Stomach (tissue), 8 donors: ENCODE measurements at regions not wholly inside any gene's neighbourhood (a gene's known extent, or its start where the extent isn't known, plus 50 kb on each side); places are given as distances from the start of the nearest gene placed in this dataset.
A peak's percentile ranks its signal among the peaks of the same experiment; 100 is the strongest.

Experiments used
- DNase-seq, 2 donors: peaks; one replicate each; pipeline versions ENCODE4 v3.0.0 to v3.0.0-alpha.2; 2013 to 2019
- H3K27ac ChIP-seq, 5 donors: fragments of 200-600 bp in 4 of 5; sonication (generic) in 4 of 5; one replicate each; pipeline ENCODE4 v1.5.1; 2013 to 2019; ENCODE audit warnings: mild to moderate bottlenecking in 1 of 5, moderate library complexity in 1 of 5
- H3K27me3 ChIP-seq, 3 donors: fragments of 200-600 bp; sonication (generic); one replicate each; pipeline ENCODE4 v1.5.1; 2017 to 2019; ENCODE audit warnings: mixed run types in 1 of 3
- H3K36me3 ChIP-seq, 4 donors: fragments of 200-600 bp; sonication (generic); 1 replicate in 3 of 4; 2 replicates in 1 of 4; pipeline ENCODE4 v1.5.1; 2016 to 2019
- H3K4me1 ChIP-seq, 4 donors: fragments of 200-600 bp; sonication (generic); one replicate each; pipeline ENCODE4 v1.5.1; 2016 to 2019
- H3K4me3 ChIP-seq, 4 donors: fragments of 200-600 bp; sonication (generic) in 3 of 4; one replicate each; pipeline ENCODE4 v1.5.1; 2016 to 2019; ENCODE audit warnings: mild to moderate bottlenecking in 1 of 4
- H3K9me3 ChIP-seq, 4 donors: fragments of 200-600 bp; sonication (generic); one replicate each; pipeline ENCODE4 v1.5.1; 2016 to 2019
- EP300 ChIP-seq: sonication (generic); formaldehyde crosslinking; IDR thresholded peaks from one replicate; pipeline ENCODE4 v1.6.1; 2017; ENCODE audit warnings: antibody characterized with exemption
- POLR2A ChIP-seq, 4 donors: fragments of 450-650 bp; IDR thresholded peaks; one replicate each; pipeline ENCODE4 v1.6.1; 2016; ENCODE audit warnings: antibody characterized with exemption in 4 of 4, control low read depth in 2 of 4, mild to moderate bottlenecking in 1 of 4, moderate library complexity in 1 of 4
- POLR2AphosphoS5 ChIP-seq, 3 donors: sonication (generic); formaldehyde crosslinking; IDR thresholded peaks; one replicate each; pipeline ENCODE4 v1.6.1; 2016; ENCODE audit warnings: antibody characterized with exemption in 3 of 3
- WGBS, 5 donors: extraction: QIAGEN DNeasy Blood & Tissue Kit in 3 of 5; methylation state at CpG; one replicate each; pipeline versions ENCODE4 v1.1.5 to v1.1.7; 2013 to 2018; 5-methylcytosine and 5-hydroxymethylcytosine counted together
- intact Hi-C: fragments of 100-400 bp; cut with DNase I; formaldehyde crosslinking; loops from one replicate; pipeline ENCODE4 v1.15.1; 2023; ENCODE audit warnings: low total_unique reads
- TF ChIP-seq, protein P1 (sequence below), 7 experiments: fragments of 450-650 bp in 4 of 7; fragments of 200-600 bp in 3 of 7; sonication (generic) in 3 of 7; IDR thresholded peaks; one replicate each; pipeline ENCODE4 v1.5.1; 2016 to 2019; ENCODE audit warnings: antibody characterized with exemption in 7 of 7, control low read depth in 2 of 7, mild to moderate bottlenecking in 1 of 7
- donor health status: healthy with polysubstance abuse.
- donor health status: Bipolar disorder and iron deficiency.
- donor health status: healthy.

DNA sequence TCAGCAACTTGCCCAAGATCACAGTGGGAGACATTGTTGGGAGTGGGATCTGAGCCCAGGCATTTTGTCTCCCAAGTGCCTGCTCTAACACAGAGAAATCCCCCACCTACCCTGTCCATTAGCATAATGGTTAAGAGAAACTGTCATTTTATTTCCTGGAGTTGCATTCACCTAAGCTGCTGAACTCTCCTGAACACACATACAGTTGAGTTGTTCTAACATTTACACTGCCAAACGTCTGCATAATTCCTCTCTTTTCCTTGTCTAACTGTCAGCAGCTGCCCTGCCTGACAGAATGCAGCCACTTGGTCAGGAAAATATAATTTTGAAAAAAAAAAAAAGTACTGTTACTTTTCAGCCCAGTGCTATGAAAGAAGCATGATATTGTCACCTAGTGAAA is 396.3 kb upstream of the PIK3C3 start:
- WGBS, 5 donors: 13 to 30% (median 25%) methylated on average over 1 of the region's 1 CpG

DNA sequence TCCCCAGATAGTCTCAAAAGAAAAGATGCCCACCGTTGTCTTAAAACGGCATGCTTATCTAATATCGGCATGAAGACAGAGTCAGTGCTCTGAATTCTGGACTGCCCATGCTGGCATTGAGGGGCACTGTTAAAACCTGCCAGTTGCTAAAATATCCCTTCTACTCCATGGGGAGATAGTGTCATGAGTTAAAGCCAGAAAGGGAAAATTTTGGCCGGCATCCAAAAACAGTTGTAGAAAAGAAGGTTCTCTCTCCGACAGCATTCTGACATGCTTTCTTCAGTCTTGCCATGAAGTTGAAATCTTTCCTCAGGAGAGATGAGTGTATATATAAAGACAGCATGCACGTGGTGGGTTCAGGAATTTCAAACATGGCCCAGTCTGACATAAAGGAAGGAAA is 401.3 kb upstream of the PIK3C3 start:
- Histone ChIP-seq H3K27me3 (no peaks in the 10 kb centered on the region), H3K36me3 (no peaks in the 10 kb centered on the region), H3K4me3 (no peak overlapping the region), H3K27ac (no peak overlapping the region), H3K9me3 (no peaks in the 10 kb centered on the region), H3K4me1 (no peaks in the 10 kb centered on the region)
- DNase-seq: peak in 1 of 2 donors; percentile 7
- WGBS, 5 donors: 73 to 79% (median 75%) methylated on average over 6 of the region's 6 CpGs
- intact Hi-C loops: no loop called here
- no peak for TF ChIP-seq POLR2A (IDR thresholded peaks at IDR 0.05)
- TF ChIP-seq, protein P1, sequence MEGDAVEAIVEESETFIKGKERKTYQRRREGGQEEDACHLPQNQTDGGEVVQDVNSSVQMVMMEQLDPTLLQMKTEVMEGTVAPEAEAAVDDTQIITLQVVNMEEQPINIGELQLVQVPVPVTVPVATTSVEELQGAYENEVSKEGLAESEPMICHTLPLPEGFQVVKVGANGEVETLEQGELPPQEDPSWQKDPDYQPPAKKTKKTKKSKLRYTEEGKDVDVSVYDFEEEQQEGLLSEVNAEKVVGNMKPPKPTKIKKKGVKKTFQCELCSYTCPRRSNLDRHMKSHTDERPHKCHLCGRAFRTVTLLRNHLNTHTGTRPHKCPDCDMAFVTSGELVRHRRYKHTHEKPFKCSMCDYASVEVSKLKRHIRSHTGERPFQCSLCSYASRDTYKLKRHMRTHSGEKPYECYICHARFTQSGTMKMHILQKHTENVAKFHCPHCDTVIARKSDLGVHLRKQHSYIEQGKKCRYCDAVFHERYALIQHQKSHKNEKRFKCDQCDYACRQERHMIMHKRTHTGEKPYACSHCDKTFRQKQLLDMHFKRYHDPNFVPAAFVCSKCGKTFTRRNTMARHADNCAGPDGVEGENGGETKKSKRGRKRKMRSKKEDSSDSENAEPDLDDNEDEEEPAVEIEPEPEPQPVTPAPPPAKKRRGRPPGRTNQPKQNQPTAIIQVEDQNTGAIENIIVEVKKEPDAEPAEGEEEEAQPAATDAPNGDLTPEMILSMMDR (IDR thresholded peaks at IDR 0.05): no peak
- TF ChIP-seq EP300: no peak
- no peak for TF ChIP-seq POLR2AphosphoS5 (IDR thresholded peaks at IDR 0.05)

More for the DNA sequence above, 396.3 kb upstream of the PIK3C3 start:
- no peak overlapping the region for H3K4me3 ChIP-seq
- no peak for TF ChIP-seq EP300
- TF ChIP-seq, protein P1 (IDR thresholded peaks at IDR 0.05): no peak
- no peak for TF ChIP-seq POLR2A (IDR thresholded peaks at IDR 0.05)
- TF ChIP-seq POLR2AphosphoS5 (IDR thresholded peaks at IDR 0.05): no peak
- no peaks in the 10 kb centered on the region for H3K4me1 ChIP-seq
- H3K9me3 ChIP-seq: no peaks in the 10 kb centered on the region
- no peak overlapping the region for H3K27ac ChIP-seq
- intact Hi-C loops: no loop called here
- no peak for DNase-seq
- no peaks in the 10 kb centered on the region for H3K27me3 ChIP-seq
- no peaks in the 10 kb centered on the region for H3K36me3 ChIP-seq

DNA sequence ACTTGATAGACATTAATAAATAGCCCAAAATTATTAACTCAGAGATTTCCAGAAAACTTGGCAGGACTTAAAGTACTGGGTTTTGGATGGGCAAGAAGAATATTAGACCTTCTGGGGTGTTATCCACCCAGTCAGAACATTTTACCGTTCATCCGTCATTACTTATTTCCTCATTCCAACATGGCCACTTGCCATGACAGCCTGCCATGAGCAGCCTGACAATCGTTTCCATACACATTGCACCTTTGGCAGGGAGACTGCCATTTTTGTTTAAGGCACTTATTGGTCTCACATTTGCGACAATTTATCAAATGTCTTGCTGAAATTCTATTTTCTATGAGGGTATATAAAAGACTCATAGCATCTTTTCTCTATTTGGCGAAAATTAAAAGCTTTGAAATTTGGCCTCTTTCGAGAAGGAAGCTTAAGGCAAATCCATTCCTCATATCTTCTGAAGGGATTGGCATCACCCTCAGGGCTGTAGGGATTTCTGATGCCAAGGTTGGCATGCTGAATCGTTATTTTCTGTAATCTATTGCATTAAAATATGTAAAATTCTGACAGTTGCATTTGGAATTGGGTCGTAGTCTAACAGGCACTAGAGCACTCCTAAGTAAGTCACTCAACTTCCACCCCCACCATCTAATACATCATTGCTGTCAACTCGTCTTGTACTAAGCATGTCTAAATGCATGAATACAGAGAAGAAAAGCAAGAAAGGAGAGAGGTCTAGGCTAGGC is 406.3 kb upstream of the PIK3C3 start:
- no peaks in the 10 kb centered on the region for H3K9me3 ChIP-seq
- 80 to 85% (median 84%) methylated on average over 9 of the region's 9 CpGs for WGBS, 5 donors
- no peaks in the 10 kb centered on the region for H3K36me3 ChIP-seq
- TF ChIP-seq, protein P1 (IDR thresholded peaks at IDR 0.05): no peak
- TF ChIP-seq EP300: no peak
- H3K27ac ChIP-seq: no peak overlapping the region
- H3K4me1 ChIP-seq: no peaks in the 10 kb centered on the region
- no peak overlapping the region for H3K4me3 ChIP-seq
- intact Hi-C loops: no loop called here
- H3K27me3 ChIP-seq: no peaks in the 10 kb centered on the region
- no peak for DNase-seq

DNA sequence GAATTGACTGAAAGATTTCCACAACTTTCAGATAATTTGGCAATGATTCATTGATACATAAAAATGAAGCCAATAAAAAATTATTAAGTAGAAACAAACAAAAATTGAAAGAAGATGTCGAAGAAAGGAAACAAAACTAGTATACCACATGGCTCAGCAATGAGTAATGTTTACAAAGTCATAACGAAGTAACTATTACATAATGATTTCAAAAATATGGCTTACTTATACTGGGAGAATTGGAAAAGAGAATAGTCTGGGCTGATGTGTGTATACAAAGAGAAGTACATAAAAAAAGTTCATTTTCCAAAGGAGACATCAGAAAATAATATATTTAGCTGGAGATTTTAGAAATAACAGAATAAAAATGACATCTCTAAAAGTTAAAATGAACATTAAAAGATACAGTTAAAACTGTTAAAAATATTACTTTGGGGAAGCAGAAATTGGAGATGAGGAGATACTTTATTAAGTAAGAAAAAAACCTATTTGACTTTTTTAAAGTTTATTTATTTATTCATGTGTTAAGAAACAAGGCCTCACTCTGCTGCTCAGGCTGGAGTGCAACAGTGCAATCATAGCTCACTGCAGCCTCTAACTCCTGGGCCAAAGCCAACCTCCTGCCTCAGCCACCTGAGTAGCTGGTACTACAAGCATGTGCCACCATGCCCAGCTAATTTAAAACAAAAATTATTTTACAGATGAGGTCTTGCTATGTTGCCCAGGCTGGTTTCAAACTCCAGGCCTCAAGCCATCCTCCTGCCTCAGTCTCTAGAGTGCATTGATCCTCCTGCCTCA is 409.7 kb upstream of the PIK3C3 start:
- Histone ChIP-seq H3K4me1 (no peaks in the 10 kb centered on the region), H3K27me3 (no peaks in the 10 kb centered on the region), H3K36me3 (no peaks in the 10 kb centered on the region), H3K9me3 (no peaks in the 10 kb centered on the region), H3K4me3 (no peak overlapping the region), H3K27ac (no peak overlapping the region)
- TF ChIP-seq POLR2A (IDR thresholded peaks at IDR 0.05) (no peak), EP300 (no peak), POLR2AphosphoS5 (IDR thresholded peaks at IDR 0.05) (no peak)
- TF ChIP-seq, protein P1 (IDR thresholded peaks at IDR 0.05): no peak
- no peak for DNase-seq
- intact Hi-C loops: no loop called here
- 54 to 76% (median 61%) methylated on average over 2 of the region's 2 CpGs for WGBS, 5 donors
